ENCODE measurements at regions not wholly inside any gene's neighbourhood (a gene's known extent, or its start where the extent isn't known, plus 50 kb on each side); places are given as distances from the start of the nearest gene placed in this dataset.

DNA sequence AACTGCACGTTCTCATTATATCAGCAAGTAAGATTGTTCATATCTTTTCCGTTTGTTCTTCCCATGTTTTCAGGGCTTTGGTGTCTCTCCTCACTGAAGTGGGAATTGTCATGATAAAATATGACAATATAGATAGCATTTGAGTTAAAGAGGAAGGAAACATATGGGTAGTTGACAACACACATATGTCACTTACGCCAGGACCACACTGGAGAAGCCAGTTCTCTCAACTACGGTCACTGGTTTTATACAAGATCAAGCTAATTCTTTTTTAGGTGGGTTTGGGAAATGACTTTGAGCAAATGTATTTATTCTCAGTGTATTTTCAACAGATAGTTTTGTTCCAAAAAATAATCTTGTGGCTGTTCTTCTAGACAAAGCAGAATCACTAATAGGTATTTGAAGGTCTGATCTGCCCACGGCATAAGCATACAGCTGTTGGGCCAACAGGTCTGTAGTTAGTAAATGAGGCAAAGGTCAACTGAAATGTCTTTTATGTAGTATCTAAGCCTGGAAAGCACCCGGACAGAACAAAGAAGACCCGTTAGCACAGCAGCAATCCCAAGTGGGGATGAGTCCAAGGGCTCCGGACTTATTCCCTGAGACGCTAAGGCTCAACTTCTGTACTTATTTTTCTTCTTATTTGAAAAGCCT is 433.6 kb upstream of the ZP4 start:
- Histone ChIP-seq H3K27me3 (ENCODE audit: low read depth) (no peaks in the 10 kb centered on the region), H3K4me3 (no peak overlapping the region), H3K27ac (no peak overlapping the region), H3K36me3 (no peaks in the 10 kb centered on the region), H3K9me3 (no peaks in the 10 kb centered on the region), H3K4me1 (no peaks in the 10 kb centered on the region)
- no peak for ATAC-seq
- intact Hi-C loops (cut with DNase I), result no loop called here
- DNase-seq, result no peak
- TF ChIP-seq, protein P1, sequence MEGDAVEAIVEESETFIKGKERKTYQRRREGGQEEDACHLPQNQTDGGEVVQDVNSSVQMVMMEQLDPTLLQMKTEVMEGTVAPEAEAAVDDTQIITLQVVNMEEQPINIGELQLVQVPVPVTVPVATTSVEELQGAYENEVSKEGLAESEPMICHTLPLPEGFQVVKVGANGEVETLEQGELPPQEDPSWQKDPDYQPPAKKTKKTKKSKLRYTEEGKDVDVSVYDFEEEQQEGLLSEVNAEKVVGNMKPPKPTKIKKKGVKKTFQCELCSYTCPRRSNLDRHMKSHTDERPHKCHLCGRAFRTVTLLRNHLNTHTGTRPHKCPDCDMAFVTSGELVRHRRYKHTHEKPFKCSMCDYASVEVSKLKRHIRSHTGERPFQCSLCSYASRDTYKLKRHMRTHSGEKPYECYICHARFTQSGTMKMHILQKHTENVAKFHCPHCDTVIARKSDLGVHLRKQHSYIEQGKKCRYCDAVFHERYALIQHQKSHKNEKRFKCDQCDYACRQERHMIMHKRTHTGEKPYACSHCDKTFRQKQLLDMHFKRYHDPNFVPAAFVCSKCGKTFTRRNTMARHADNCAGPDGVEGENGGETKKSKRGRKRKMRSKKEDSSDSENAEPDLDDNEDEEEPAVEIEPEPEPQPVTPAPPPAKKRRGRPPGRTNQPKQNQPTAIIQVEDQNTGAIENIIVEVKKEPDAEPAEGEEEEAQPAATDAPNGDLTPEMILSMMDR (IDR thresholded peaks at IDR 0.05), result no peak

DNA sequence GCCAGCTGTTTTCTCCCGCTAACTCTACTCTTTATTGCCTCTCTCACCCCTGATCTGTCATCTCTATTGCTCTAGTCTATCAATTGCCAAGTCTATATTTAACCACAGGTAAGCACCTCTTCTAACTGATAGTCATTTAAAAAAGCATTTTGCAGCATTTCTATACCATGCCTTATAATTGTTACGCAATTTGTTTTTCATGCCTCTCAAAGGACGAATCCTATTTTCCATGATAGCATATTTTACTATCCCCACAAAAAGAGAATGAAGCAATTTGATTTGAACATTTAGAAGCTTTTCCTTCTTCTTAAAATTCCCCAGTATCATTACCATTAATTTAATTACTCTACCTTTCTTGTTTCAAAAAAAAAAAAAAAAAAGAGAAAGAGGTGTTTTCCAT is 432.8 kb upstream of the ZP4 start:
- no peak for DNase-seq
- H3K4me3 ChIP-seq, result no peak overlapping the region

DNA sequence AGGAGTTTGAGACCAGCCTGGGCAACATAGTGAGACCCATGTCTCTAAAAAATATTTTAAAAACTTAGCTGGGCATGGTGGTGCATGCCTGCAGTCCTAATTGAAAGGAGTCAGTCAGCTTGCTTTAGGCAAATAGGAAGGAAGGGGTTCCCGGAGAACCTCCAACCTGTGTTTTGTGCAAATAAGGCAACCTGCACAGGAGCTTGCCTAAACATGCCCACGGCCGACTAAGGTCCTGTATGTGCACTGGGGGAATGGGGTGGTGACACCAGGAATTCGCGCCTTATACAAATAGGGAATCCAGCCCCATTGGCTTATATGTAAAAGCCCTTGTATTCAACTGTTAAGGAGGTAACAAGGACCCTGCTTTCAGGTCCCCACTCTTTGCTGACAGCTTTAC is 429.2 kb upstream of the ZP4 start:
- Histone ChIP-seq H3K36me3 (no peaks in the 10 kb centered on the region), H3K4me1 (no peaks in the 10 kb centered on the region), H3K27ac (no peak overlapping the region), H3K4me3 (no peak overlapping the region), H3K9me3 (no peaks in the 10 kb centered on the region), H3K27me3 (ENCODE audit: low read depth) (no peaks in the 10 kb centered on the region)
- ATAC-seq (no peak), DNase-seq (no peak)
- intact Hi-C loops (cut with DNase I), result no loop called here
- TF ChIP-seq, protein P1 (IDR thresholded peaks at IDR 0.05), result no peak

More for the DNA sequence above, 432.8 kb upstream of the ZP4 start:
- TF ChIP-seq, protein P1 (IDR thresholded peaks at IDR 0.05), result no peak
- ATAC-seq, result no peak
- Histone ChIP-seq H3K9me3 (no peaks in the 10 kb centered on the region), H3K36me3 (no peaks in the 10 kb centered on the region), H3K4me1 (no peaks in the 10 kb centered on the region), H3K27me3 (ENCODE audit: low read depth) (no peaks in the 10 kb centered on the region), H3K27ac (no peak overlapping the region)
- intact Hi-C loops (cut with DNase I), result no loop called here

GRCh38 chr1:238318294-238319110 is 427.8 kb upstream of the ZP4 start:
- Histone ChIP-seq H3K4me1 (no peaks in the 10 kb centered on the region), H3K4me3 (no peak overlapping the region), H3K27me3 (ENCODE audit: low read depth) (no peaks in the 10 kb centered on the region), H3K27ac (no peak overlapping the region), H3K36me3 (no peaks in the 10 kb centered on the region), H3K9me3 (no peaks in the 10 kb centered on the region)
- intact Hi-C loops (cut with DNase I), result no loop called here
- TF ChIP-seq, protein P1 (IDR thresholded peaks at IDR 0.05), result no peak
- ATAC-seq, result no peak
- DNase-seq, result no peak

DNA sequence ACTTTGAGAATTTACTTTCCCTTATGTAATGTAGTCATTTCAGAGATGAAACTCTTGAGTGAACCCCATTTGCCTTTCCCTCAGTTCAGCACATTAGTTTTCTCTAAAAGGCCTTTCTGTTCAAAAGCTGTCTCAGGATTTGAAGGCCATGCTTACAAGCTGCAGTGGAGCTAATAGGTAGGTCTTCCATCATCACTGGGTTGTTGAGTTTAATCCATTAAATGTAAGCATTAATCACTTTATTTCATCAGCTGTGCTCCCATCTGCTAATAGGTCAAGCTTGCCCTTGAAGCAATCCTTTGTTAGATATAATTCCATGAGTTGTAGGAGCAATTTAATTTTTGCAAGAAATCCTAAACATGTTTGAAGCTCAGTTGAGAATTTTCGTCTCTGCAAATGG is 422.2 kb upstream of the ZP4 start:
- Histone ChIP-seq H3K9me3 (no peaks in the 10 kb centered on the region), H3K4me1 (no peaks in the 10 kb centered on the region), H3K27me3 (ENCODE audit: low read depth) (no peaks in the 10 kb centered on the region), H3K4me3 (no peak overlapping the region), H3K36me3 (no peaks in the 10 kb centered on the region), H3K27ac (no peak overlapping the region)
- intact Hi-C loops (cut with DNase I), result no loop called here
- ATAC-seq (no peak), DNase-seq (no peak)
- TF ChIP-seq, protein P1 (IDR thresholded peaks at IDR 0.05), result no peak

Measured in lower lobe of right lung (tissue), 2 donors.